ENCODE measurements at regions not wholly inside any gene's neighbourhood (a gene's known extent, or its start where the extent isn't known, plus 50 kb on each side); places are given as distances from the start of the nearest gene placed in this dataset.

GRCh38 chr5:174511714-174512253 lies 212.6 kb upstream of the MSX2 start:
- intact Hi-C loops (cut with DNase I, micrococcal nuclease), result no loop called here
- Histone ChIP-seq H3K4me1 (ENCODE audit: low read depth) (no peaks in the 10 kb centered on the region), H3K9me3 (no peaks in the 10 kb centered on the region), H3K36me3 (ENCODE audit: low read depth) (no peaks in the 10 kb centered on the region), H3K4me3 (no peak overlapping the region)
- DNase-seq (no peak), ATAC-seq (no peak)
- no peak for TF ChIP-seq CTCF (IDR thresholded peaks at IDR 0.05)

GRCh38 chr5:174514325-174514724 lies 210.1 kb upstream of the MSX2 start:
- Histone ChIP-seq H3K4me3 (no peak overlapping the region), H3K4me1 (ENCODE audit: low read depth) (no peaks in the 10 kb centered on the region), H3K9me3 (no peaks in the 10 kb centered on the region), H3K36me3 (ENCODE audit: low read depth) (no peaks in the 10 kb centered on the region)
- ATAC-seq, result no peak
- no peak for TF ChIP-seq CTCF (IDR thresholded peaks at IDR 0.05)
- intact Hi-C loops (cut with DNase I, micrococcal nuclease), result no loop called here
- no peak for DNase-seq

GRCh38 chr5:174514983-174515394 lies 209.4 kb upstream of the MSX2 start:
- intact Hi-C loops (cut with DNase I, micrococcal nuclease), result no loop called here
- no peak for TF ChIP-seq CTCF (IDR thresholded peaks at IDR 0.05)
- Histone ChIP-seq H3K9me3 (no peaks in the 10 kb centered on the region), H3K36me3 (ENCODE audit: low read depth) (no peaks in the 10 kb centered on the region), H3K4me3 (no peak overlapping the region), H3K4me1 (ENCODE audit: low read depth) (no peaks in the 10 kb centered on the region)
- DNase-seq (no peak), ATAC-seq (no peak)

GRCh38 chr5:174516741-174517140 lies 207.6 kb upstream of the MSX2 start:
- no peak for ATAC-seq
- H3K9me3 ChIP-seq, result no peaks in the 10 kb centered on the region
- no peak for DNase-seq
- H3K36me3 ChIP-seq (ENCODE audit: low read depth), result no peaks in the 10 kb centered on the region
- intact Hi-C loops (cut with DNase I, micrococcal nuclease), result no loop called here
- no peak for TF ChIP-seq CTCF (IDR thresholded peaks at IDR 0.05)
- no peaks in the 10 kb centered on the region for H3K4me1 ChIP-seq (ENCODE audit: low read depth)
- no peak overlapping the region for H3K4me3 ChIP-seq

GRCh38 chr5:174518512-174518911 lies 205.9 kb upstream of the MSX2 start:
- intact Hi-C loops (cut with DNase I, micrococcal nuclease), result no loop called here
- no peak overlapping the region for H3K4me3 ChIP-seq
- TF ChIP-seq CTCF (IDR thresholded peaks at IDR 0.05), result no peak
- DNase-seq, result no peak
- H3K9me3 ChIP-seq, result no peaks in the 10 kb centered on the region
- ATAC-seq, result no peak
- no peaks in the 10 kb centered on the region for H3K36me3 ChIP-seq (ENCODE audit: low read depth)
- no peaks in the 10 kb centered on the region for H3K4me1 ChIP-seq (ENCODE audit: low read depth)

Measured in mucosa of descending colon (tissue), 3 donors.